SK-N-MC (cell line): ENCODE measurements at regions not wholly inside any gene's neighbourhood (a gene's known extent, or its start where the extent isn't known, plus 50 kb on each side); places are given as distances from the start of the nearest gene placed in this dataset.

Experiments
- DNase-seq: peaks from one replicate; pipeline ENCODE4 v3.0.0-alpha.2; 2011; ENCODE audit warnings: low read depth, low spot score
- H3K27ac ChIP-seq: fragments of 200-600 bp; sonication (generic); 2 replicates; pipeline ENCODE4 v1.5.1; 2016; ENCODE audit warnings: mixed run types
- H3K36me3 ChIP-seq: fragments of 200-600 bp; sonication (generic); 2 replicates; pipeline ENCODE4 v1.6.1; 2017; ENCODE audit warnings: antibody characterized with exemption, low read length, mixed read lengths; ENCODE audit not compliant: insufficient read depth
- H3K4me3 ChIP-seq: fragments of 200-600 bp; sonication (generic); 2 replicates; pipeline ENCODE4 v1.5.1; 2016
- H3K9ac ChIP-seq: fragments of 200-600 bp; sonication (generic); 2 replicates; pipeline ENCODE4 v1.8.0; 2017; ENCODE audit warnings: mixed run types, mixed read lengths; ENCODE audit not compliant: insufficient read length
- H3K9me3 ChIP-seq: fragments of 200-600 bp; sonication (generic); 2 replicates; pipeline ENCODE4 v1.6.1; 2017; ENCODE audit warnings: low read depth, mild to moderate bottlenecking, antibody characterized with exemption, low read length, moderate library complexity, mixed read lengths
- EZH2 ChIP-seq: fragments of 200-600 bp; sonication (generic); IDR thresholded peaks from one replicate; pipeline ENCODE4 v1.6.1; 2017; ENCODE audit warnings: antibody characterized with exemption
- FOXP2 ChIP-seq: optimal IDR thresholded peaks from 2 replicates; pipeline ENCODE3; 2011; ENCODE audit warnings: mild to moderate bottlenecking, moderate library complexity; ENCODE audit not compliant: insufficient read depth; ENCODE audit errors: extremely low read length, control extremely low read depth
- POLR2AphosphoS5 ChIP-seq: IDR thresholded peaks from 2 replicates; pipeline ENCODE4 v1.6.1; 2012; ENCODE audit warnings: mild to moderate bottlenecking, low read depth, low read length, borderline replicate concordance

DNA sequence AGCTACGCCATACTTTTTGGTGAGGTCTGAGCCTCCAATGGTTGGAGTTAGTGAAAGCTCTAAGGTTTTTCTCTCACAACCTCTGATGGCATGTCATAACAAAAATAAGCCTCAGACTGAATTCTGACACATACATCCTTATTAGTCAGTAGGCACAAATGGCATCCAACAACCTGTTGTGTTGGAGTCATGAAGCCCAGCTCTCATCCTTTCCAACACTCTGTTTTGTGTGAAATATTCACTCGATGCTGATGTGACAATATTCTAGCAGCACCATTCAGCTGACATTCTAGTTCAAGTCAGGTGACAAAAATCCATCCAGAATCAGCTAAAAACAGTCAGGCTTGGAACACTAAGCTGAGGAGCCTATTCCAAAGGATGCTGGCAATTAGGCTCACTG, 603.2 kb upstream of the ID2 start:
- Histone ChIP-seq H3K9ac (no peak overlapping the region), H3K4me3 (no peak overlapping the region), H3K9me3 (no peaks in the 10 kb centered on the region), H3K36me3 (no peaks in the 10 kb centered on the region), H3K27ac (no peak overlapping the region)
- TF ChIP-seq EZH2 (no peak), POLR2AphosphoS5 (no peak), FOXP2 (no peak)
- DNase-seq: no peak

- Histone ChIP-seq H3K36me3 (no peaks in the 10 kb centered on the region), H3K9ac (no peak overlapping the region), H3K9me3 (no peaks in the 10 kb centered on the region), H3K27ac (no peak overlapping the region), H3K4me3 (no peak overlapping the region)
- no peak for DNase-seq
- no peak for TF ChIP-seq EZH2
- TF ChIP-seq POLR2AphosphoS5: no peak
- no peak for TF ChIP-seq FOXP2
Measured at GRCh38 chr2:8080063-8080462, 601.8 kb upstream of the ID2 start.

GRCh38 chr2:8081130-8081529, 600.7 kb upstream of the ID2 start:
- no peaks in the 10 kb centered on the region for H3K9me3 ChIP-seq
- TF ChIP-seq FOXP2 (no peak), POLR2AphosphoS5 (no peak), EZH2 (no peak)
- no peak overlapping the region for H3K27ac ChIP-seq
- no peak overlapping the region for H3K4me3 ChIP-seq
- no peak overlapping the region for H3K9ac ChIP-seq
- DNase-seq: no peak
- H3K36me3 ChIP-seq: no peaks in the 10 kb centered on the region

DNA sequence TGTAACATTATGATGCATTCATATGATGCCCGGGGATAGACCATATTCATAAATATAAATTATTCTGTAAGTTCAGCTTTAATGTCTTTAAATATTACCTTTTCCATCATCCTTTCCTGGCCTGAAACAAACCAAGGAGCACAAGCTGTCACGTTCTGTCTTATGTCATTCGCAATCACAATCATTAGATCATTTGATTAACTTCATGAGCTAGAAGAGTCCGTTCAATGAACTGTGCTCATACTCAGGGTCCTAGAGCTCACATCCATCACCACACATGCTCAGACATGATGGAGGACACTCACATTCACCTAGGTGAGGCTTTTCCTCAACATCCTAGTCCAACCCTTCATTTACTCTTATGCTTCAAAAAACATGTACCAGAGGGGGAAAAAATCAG, 599.0 kb upstream of the ID2 start:
- no peaks in the 10 kb centered on the region for H3K9me3 ChIP-seq
- no peak overlapping the region for H3K4me3 ChIP-seq
- TF ChIP-seq FOXP2: no peak
- TF ChIP-seq EZH2: no peak
- no peak for TF ChIP-seq POLR2AphosphoS5
- DNase-seq: no peak
- no peaks in the 10 kb centered on the region for H3K36me3 ChIP-seq
- no peak overlapping the region for H3K9ac ChIP-seq
- no peak overlapping the region for H3K27ac ChIP-seq

DNA sequence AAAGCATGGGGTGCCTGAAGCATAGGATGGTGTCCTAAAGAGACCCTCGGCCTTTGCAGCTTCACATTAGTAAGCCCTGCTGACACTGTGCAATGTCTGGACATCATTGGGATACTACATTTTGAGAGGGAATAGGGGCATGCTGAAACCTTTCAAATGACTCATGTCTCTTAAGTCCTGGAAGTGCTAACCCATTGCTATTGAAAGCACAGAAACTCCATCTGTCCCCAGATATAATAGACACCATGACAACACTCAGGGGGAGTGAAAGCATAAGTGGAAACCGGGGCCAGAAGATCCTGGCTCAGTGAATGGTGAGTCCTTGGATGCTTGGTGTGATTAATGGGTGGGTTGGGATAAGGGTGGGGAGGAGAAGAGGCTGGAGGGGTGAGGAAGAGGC, 595.5 kb upstream of the ID2 start:
- Histone ChIP-seq H3K27ac (no peak overlapping the region), H3K9ac (no peak overlapping the region), H3K9me3 (no peaks in the 10 kb centered on the region), H3K36me3 (no peaks in the 10 kb centered on the region), H3K4me3 (no peak overlapping the region)
- TF ChIP-seq EZH2 (no peak), FOXP2 (no peak), POLR2AphosphoS5 (no peak)
- no peak for DNase-seq

- H3K9ac ChIP-seq: no peak overlapping the region
- TF ChIP-seq FOXP2: no peak
- TF ChIP-seq EZH2: no peak
- no peak for TF ChIP-seq POLR2AphosphoS5
- no peak overlapping the region for H3K27ac ChIP-seq
- H3K4me3 ChIP-seq: no peak overlapping the region
- no peaks in the 10 kb centered on the region for H3K9me3 ChIP-seq
- DNase-seq: no peak
- H3K36me3 ChIP-seq: no peaks in the 10 kb centered on the region
Measured at GRCh38 chr2:8086796-8087479, 594.9 kb upstream of the ID2 start.

DNA sequence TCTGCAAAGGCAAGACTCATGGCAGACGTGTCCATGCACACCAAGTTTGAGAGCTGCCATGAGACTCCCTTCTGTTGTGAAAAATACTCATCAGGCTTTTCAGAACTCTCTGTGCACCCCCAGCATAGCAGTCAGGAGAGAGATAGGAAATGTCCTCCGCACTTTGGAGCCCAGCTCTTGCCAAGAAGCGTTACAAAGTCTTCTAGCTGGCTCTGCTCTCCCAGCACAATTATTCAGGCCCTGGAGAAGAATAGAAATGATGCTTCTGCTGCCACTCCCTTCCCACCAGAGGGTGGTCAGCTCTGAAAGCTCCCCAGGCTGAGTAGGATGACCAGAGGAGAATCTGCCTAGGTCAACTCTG, 594.4 kb upstream of the ID2 start:
- no peaks in the 10 kb centered on the region for H3K9me3 ChIP-seq
- TF ChIP-seq FOXP2 (no peak), EZH2 (no peak), POLR2AphosphoS5 (no peak)
- H3K36me3 ChIP-seq: no peaks in the 10 kb centered on the region
- H3K4me3 ChIP-seq: no peak overlapping the region
- H3K9ac ChIP-seq: no peak overlapping the region
- no peak for DNase-seq
- no peak overlapping the region for H3K27ac ChIP-seq

DNA sequence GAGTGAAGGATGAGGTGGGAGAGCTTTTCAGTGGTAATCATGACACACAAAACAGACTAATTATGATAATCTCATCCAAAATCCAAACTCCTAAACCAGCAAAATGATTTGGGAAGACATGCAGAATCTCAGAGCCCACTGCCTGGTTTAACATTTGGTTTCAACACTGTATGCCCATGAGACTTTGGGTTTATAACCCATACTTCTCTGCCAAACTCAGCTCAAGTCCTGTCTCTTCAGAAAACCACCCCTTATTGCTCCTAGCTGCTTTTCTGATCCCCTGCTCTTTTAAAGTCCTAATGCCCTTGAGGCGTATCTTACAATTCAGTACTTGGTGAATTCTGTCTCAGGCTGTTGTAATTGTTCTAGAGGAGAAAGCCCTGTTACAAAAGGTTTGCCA, 593.0 kb upstream of the ID2 start:
- no peak for TF ChIP-seq EZH2
- TF ChIP-seq FOXP2: no peak
- no peak for TF ChIP-seq POLR2AphosphoS5
- Histone ChIP-seq H3K4me3 (no peak overlapping the region), H3K9me3 (no peaks in the 10 kb centered on the region), H3K27ac (no peak overlapping the region), H3K36me3 (no peaks in the 10 kb centered on the region), H3K9ac (no peak overlapping the region)
- no peak for DNase-seq

DNA sequence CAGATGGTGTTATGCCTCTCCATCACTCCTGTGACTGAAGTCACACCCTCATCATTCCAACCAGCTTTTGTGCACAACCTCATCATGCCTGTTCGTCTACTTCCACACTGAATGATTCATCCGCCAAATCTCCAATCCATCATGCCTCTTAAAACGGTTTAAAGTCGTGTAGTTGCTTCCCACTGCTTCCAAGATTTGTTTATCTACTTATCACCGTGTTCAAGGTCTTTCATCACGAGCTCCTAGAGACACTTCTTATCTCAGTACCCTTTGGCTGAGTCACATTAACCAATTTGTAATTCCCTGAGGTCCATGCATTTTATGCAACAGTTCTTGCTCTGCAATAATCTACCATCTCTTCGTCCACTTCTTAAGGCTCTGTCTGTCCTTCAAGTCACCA, 592.3 kb upstream of the ID2 start:
- DNase-seq: no peak
- Histone ChIP-seq H3K9ac (no peak overlapping the region), H3K4me3 (no peak overlapping the region), H3K9me3 (no peaks in the 10 kb centered on the region), H3K27ac (no peak overlapping the region), H3K36me3 (no peaks in the 10 kb centered on the region)
- no peak for TF ChIP-seq FOXP2
- no peak for TF ChIP-seq POLR2AphosphoS5
- no peak for TF ChIP-seq EZH2
